ENCODE measurements at regions not wholly inside any gene's neighbourhood (a gene's known extent, or its start where the extent isn't known, plus 50 kb on each side); places are given as distances from the start of the nearest gene placed in this dataset.

- TF ChIP-seq, protein P1, sequence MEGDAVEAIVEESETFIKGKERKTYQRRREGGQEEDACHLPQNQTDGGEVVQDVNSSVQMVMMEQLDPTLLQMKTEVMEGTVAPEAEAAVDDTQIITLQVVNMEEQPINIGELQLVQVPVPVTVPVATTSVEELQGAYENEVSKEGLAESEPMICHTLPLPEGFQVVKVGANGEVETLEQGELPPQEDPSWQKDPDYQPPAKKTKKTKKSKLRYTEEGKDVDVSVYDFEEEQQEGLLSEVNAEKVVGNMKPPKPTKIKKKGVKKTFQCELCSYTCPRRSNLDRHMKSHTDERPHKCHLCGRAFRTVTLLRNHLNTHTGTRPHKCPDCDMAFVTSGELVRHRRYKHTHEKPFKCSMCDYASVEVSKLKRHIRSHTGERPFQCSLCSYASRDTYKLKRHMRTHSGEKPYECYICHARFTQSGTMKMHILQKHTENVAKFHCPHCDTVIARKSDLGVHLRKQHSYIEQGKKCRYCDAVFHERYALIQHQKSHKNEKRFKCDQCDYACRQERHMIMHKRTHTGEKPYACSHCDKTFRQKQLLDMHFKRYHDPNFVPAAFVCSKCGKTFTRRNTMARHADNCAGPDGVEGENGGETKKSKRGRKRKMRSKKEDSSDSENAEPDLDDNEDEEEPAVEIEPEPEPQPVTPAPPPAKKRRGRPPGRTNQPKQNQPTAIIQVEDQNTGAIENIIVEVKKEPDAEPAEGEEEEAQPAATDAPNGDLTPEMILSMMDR (IDR thresholded peaks at IDR 0.05) = no peak
- no peak for TF ChIP-seq POLR2A (IDR thresholded peaks at IDR 0.05)
These were observed 164.4 kb downstream of the EVA1A start for GRCh38 chr2:75396314-75396713.

Data from vagina (tissue), 2 donors.